ENCODE measurements at regions not wholly inside any gene's neighbourhood (a gene's known extent, or its start where the extent isn't known, plus 50 kb on each side); places are given as distances from the start of the nearest gene placed in this dataset.
"Not testable (repeated sequence)": the region's sequence is repeated elsewhere in the genome, so short reads cannot be mapped to it uniquely, and the experiment has no call there.

GRCh38 chr2:210863283-210863682, 306.9 kb downstream of the CPS1 start:
- ChIA-PET POLR2A (no interaction called here), CTCF (no interaction called here)
- TF ChIP-seq, protein P1, sequence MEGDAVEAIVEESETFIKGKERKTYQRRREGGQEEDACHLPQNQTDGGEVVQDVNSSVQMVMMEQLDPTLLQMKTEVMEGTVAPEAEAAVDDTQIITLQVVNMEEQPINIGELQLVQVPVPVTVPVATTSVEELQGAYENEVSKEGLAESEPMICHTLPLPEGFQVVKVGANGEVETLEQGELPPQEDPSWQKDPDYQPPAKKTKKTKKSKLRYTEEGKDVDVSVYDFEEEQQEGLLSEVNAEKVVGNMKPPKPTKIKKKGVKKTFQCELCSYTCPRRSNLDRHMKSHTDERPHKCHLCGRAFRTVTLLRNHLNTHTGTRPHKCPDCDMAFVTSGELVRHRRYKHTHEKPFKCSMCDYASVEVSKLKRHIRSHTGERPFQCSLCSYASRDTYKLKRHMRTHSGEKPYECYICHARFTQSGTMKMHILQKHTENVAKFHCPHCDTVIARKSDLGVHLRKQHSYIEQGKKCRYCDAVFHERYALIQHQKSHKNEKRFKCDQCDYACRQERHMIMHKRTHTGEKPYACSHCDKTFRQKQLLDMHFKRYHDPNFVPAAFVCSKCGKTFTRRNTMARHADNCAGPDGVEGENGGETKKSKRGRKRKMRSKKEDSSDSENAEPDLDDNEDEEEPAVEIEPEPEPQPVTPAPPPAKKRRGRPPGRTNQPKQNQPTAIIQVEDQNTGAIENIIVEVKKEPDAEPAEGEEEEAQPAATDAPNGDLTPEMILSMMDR (IDR thresholded peaks at IDR 0.05; ENCODE audit: insufficient read depth, low read length, missing control alignments): no peak
- no peak overlapping the region for H3K4me3 ChIP-seq (ENCODE audit: low read depth, low read length)
- DNase-seq (ENCODE audit: low read depth, low spot score): no peak

DNA sequence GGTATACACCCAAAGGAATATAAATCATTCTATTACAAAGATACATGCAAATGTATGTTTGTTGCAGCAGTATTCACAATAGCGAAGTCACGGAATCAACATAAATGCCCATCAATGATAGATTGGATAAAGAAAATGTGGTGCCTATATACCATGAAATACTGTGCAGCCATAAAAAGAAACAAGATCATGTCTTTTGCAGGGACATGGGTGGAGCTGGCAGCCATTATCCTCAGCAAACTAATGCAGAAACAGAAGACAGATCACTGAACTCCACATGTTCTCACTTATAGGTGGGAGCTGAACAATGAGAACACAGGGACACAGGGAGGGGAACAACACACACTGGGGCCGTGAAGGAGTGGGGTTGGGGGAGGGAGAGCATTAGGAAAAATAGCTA, 315.2 kb downstream of the CPS1 start:
- POLR2A ChIA-PET; DNase-seq (ENCODE audit: low read depth, low spot score); H3K4me3 ChIP-seq (ENCODE audit: low read depth, low read length); CTCF ChIA-PET: not testable (repeated sequence)

DNA sequence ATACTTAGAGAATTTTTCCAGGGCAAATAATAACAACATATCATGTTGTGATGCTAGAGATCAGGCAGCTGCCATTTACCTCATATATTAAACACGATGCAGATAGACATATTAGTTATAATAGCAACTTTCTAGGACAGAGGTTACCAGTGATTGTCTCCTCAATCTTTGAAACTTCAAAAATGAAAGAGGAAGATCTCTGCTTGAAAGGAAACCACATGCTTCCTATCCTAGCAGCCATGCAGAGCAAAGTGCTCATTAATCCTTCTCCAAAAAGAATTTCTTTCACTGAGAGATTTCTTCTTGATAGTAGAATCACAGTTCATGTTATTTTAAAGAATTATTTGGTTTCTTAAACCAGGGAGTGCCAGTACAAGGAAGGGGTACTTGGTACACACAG, 317.2 kb downstream of the CPS1 start:
- CTCF ChIA-PET: no interaction called here
- TF ChIP-seq, protein P1 (IDR thresholded peaks at IDR 0.05; ENCODE audit: insufficient read depth, low read length, missing control alignments): no peak
- no peak for DNase-seq (ENCODE audit: low read depth, low spot score)
- POLR2A ChIA-PET: no interaction called here
- H3K4me3 ChIP-seq (ENCODE audit: low read depth, low read length): no peak overlapping the region

- ChIA-PET CTCF (no interaction called here), POLR2A (no interaction called here)
- TF ChIP-seq, protein P1 (IDR thresholded peaks at IDR 0.05; ENCODE audit: insufficient read depth, low read length, missing control alignments): no peak
- H3K4me3 ChIP-seq (ENCODE audit: low read depth, low read length): no peak overlapping the region
- no peak for DNase-seq (ENCODE audit: low read depth, low spot score)
These were observed 327.8 kb downstream of the CPS1 start for GRCh38 chr2:210884227-210884626.

DNA sequence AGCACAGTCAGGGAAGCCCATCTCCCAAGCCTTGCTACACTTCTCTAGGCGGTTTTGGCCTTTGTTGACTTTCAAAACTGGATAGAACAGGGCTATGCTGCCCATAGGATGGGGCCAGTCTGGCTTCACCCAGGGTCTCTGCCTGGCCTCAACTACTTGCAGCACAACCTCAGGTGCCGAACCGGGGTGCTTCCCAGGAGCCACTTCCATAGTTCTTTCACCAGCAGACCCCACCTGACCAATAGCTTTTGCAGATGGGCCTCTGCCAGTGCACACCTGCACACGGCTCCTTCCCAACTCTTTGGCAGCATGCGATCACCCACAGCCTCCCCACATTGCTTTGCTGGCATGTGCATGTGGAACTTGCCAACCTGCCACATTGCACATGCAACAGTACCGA, 331.6 kb downstream of the CPS1 start:
- CTCF ChIA-PET: no interaction called here
- TF ChIP-seq, protein P1 (IDR thresholded peaks at IDR 0.05; ENCODE audit: insufficient read depth, low read length, missing control alignments): no peak
- DNase-seq (ENCODE audit: low read depth, low spot score): no peak
- POLR2A ChIA-PET: no interaction called here
- H3K4me3 ChIP-seq (ENCODE audit: low read depth, low read length): no peak overlapping the region

DNA sequence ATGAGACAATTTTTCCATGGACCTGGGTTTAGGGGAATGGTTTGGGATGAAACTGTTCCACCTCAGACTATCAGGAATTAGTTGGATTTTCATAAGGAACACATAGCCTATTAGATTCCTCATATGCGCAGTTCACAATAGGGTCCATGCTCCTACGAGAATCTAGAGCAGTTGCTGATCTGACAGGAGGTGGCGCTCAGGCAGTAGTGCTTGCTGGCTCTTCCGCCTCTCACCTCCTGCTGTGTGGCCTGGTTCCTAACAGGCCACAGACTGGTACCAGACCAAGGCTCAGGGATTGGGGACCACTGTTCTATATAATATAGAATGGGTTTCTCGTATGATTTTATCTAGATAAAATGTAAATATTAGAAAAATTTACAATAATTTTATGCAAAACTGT, 338.7 kb downstream of the CPS1 start:
- DNase-seq (ENCODE audit: low read depth, low spot score): no peak
- TF ChIP-seq, protein P1 (IDR thresholded peaks at IDR 0.05; ENCODE audit: insufficient read depth, low read length, missing control alignments): no peak
- POLR2A ChIA-PET: no interaction called here
- no peak overlapping the region for H3K4me3 ChIP-seq (ENCODE audit: low read depth, low read length)
- CTCF ChIA-PET: no interaction called here

GRCh38 chr2:210899131-210899530, 342.7 kb downstream of the CPS1 start:
- CTCF ChIA-PET: no interaction called here
- TF ChIP-seq, protein P1 (IDR thresholded peaks at IDR 0.05; ENCODE audit: insufficient read depth, low read length, missing control alignments): no peak
- no peak overlapping the region for H3K4me3 ChIP-seq (ENCODE audit: low read depth, low read length)
- DNase-seq (ENCODE audit: low read depth, low spot score): no peak
- POLR2A ChIA-PET: no interaction called here
